NCI-H2107 treated with DMSO at 0.1 percent for 48 hours (cell line): ENCODE measurements at regions not wholly inside any gene's neighbourhood (a gene's known extent, or its start where the extent isn't known, plus 50 kb on each side); places are given as distances from the start of the nearest gene placed in this dataset.
A peak's percentile ranks its signal among the peaks of the same experiment; 100 is the strongest.
"Not testable (repeated sequence)": the region's sequence is repeated elsewhere in the genome, so short reads cannot be mapped to it uniquely, and the experiment has no call there.

Experiments
- DNase-seq: peaks from one replicate; lab custom pipeline; 2025; ENCODE audit not compliant: unreplicated experiment; lab: John Stamatoyannopoulos, UW

- no peak for DNase-seq
Measured at GRCh38 chr1:182261655-182262054, 129.9 kb downstream of the GLUL start.

- DNase-seq: no peak
Measured at GRCh38 chr1:182260516-182260915, 131.1 kb downstream of the GLUL start.

GRCh38 chr1:182259968-182260367 is 131.6 kb downstream of the GLUL start:
- DNase-seq: no peak

- peak; percentile 20 for DNase-seq
Measured at GRCh38 chr1:182259229-182259872, 132.2 kb downstream of the GLUL start.

GRCh38 chr1:182257369-182258063 is 134.1 kb downstream of the GLUL start:
- DNase-seq: no peak

- no peak for DNase-seq
Measured at GRCh38 chr1:182256931-182257330, 134.7 kb downstream of the GLUL start.

- DNase-seq: no peak
Measured at GRCh38 chr1:182255494-182255893, 136.1 kb downstream of the GLUL start.

- no peak for DNase-seq
Measured at GRCh38 chr1:182253319-182253860, 138.2 kb downstream of the GLUL start.

GRCh38 chr1:182251561-182251960 is 140.0 kb downstream of the GLUL start:
- no peak for DNase-seq

- no peak for DNase-seq
Measured at GRCh38 chr1:182249201-182249676, 142.4 kb downstream of the GLUL start.

- no peak for DNase-seq
Measured at GRCh38 chr1:182248721-182249120, 142.9 kb downstream of the GLUL start.

GRCh38 chr1:182247813-182248212 is 143.8 kb downstream of the GLUL start:
- DNase-seq: not testable (repeated sequence)

- DNase-seq: no peak
Measured at GRCh38 chr1:182246783-182247182, 144.8 kb downstream of the GLUL start.

GRCh38 chr1:182245040-182245439 is 146.6 kb downstream of the GLUL start:
- DNase-seq: no peak

GRCh38 chr1:182244451-182244850 is 147.1 kb downstream of the GLUL start:
- DNase-seq: no peak

- no peak for DNase-seq
Measured at GRCh38 chr1:182242641-182243040, 148.9 kb downstream of the GLUL start.

- no peak for DNase-seq
Measured at GRCh38 chr1:182240085-182240484, 151.5 kb downstream of the GLUL start.

GRCh38 chr1:182238421-182238820 is 153.2 kb downstream of the GLUL start:
- no peak for DNase-seq

GRCh38 chr1:182237329-182237728 is 154.3 kb downstream of the GLUL start:
- DNase-seq: no peak

GRCh38 chr1:182236651-182237077 is 154.9 kb downstream of the GLUL start:
- no peak for DNase-seq

- peak; percentile 91 for DNase-seq
Measured at GRCh38 chr1:182235952-182236650, 155.5 kb downstream of the GLUL start.

GRCh38 chr1:182235604-182235951 is 156.0 kb downstream of the GLUL start:
- no peak for DNase-seq
